B cell (primary cell): ENCODE measurements at regions not wholly inside any gene's neighbourhood (a gene's known extent, or its start where the extent isn't known, plus 50 kb on each side); places are given as distances from the start of the nearest gene placed in this dataset.

ENCODE experiments used
- ATAC-seq: fragments of 200-7000 bp; cut with Tn5 transposase; one replicate; pipeline ENCODE4 v1.10.0; 2021; ENCODE audit warnings: low read depth, mild to moderate bottlenecking, moderate number of reproducible peaks, moderate library complexity
- CTCF ChIA-PET: fragments of 350-600 bp; sonication (Branson Sonifier 250); formaldehyde crosslinking; loops from one replicate; lab custom pipeline; 2021; ENCODE audit warnings: antibody characterized with exemption, inconsistent platforms; lab: Charles Lee
- POLR2A ChIA-PET: fragments of 350-600 bp; sonication (Branson Sonifier 250); formaldehyde crosslinking; loops from one replicate; lab custom pipeline; 2021; ENCODE audit warnings: antibody characterized with exemption; lab: Charles Lee
- DNase-seq: peaks from one replicate; pipeline ENCODE4 v3.0.0; 2013
- H2AFZ ChIP-seq: 2 replicates; pipeline ENCODE4 v1.6.1; 2012; ENCODE audit warnings: mild to moderate bottlenecking, low read depth, low read length; ENCODE audit not compliant: insufficient read depth, poor library complexity, severe bottlenecking
- H3K27ac ChIP-seq, 2 donors: 1 replicate in 1 of 2; 2 replicates in 1 of 2; pipeline ENCODE4 v1.5.1; 2012 to 2013; ENCODE audit warnings: low read length in 2 of 2, mild to moderate bottlenecking in 2 of 2, moderate library complexity in 1 of 2
- H3K27me3 ChIP-seq, 4 experiments: fragments of 200-600 bp in 1 of 4; sonication (generic) in 1 of 4; replicated peaks in 1 of 4; 1 replicate in 2 of 4; 2 replicates in 2 of 4; pipeline versions ENCODE4 v1.6.1 to v1.7.0; 2013 to 2016; ENCODE audit warnings: low read length in 3 of 4, mild to moderate bottlenecking in 2 of 4, mixed read lengths in 1 of 4, moderate library complexity in 1 of 4; ENCODE audit not compliant: insufficient read depth in 4 of 4, control insufficient read depth in 3 of 4; ENCODE audit errors: control extremely low read depth in 1 of 4
- H3K36me3 ChIP-seq, 2 experiments: replicated peaks in 1 of 2; 1 replicate in 1 of 2; 2 replicates in 1 of 2; pipeline versions ENCODE4 v1.6.1 to v1.7.1; 2013; ENCODE audit warnings: low read length in 1 of 2; ENCODE audit not compliant: insufficient read depth in 2 of 2, control insufficient read depth in 1 of 2; ENCODE audit errors: control extremely low read depth in 1 of 2, extremely low read depth in 1 of 2
- H3K4me1 ChIP-seq, 2 donors: fragments of 200-600 bp in 1 of 2; sonication (generic) in 1 of 2; 1 replicate in 1 of 2; 2 replicates in 1 of 2; pipeline versions ENCODE4 v1.5.1 to v1.6.1; 2013 to 2017; ENCODE audit warnings: low read length in 2 of 2; ENCODE audit not compliant: control insufficient read depth in 2 of 2, insufficient read depth in 2 of 2
- H3K4me2 ChIP-seq: replicated peaks from 2 replicates; pipeline ENCODE3; 2012; ENCODE audit warnings: mild to moderate bottlenecking, low read depth, low read length; ENCODE audit not compliant: poor library complexity, severe bottlenecking
- H3K4me3 ChIP-seq, 5 experiments: fragments of 200-600 bp in 1 of 5; sonication (generic) in 1 of 5; 1 replicate in 3 of 5; 2 replicates in 2 of 5; pipeline versions ENCODE4 v1.5.1 to v1.7.0; 2011 to 2016; ENCODE audit warnings: low read length in 4 of 5, mild to moderate bottlenecking in 4 of 5, low read depth in 2 of 5, control low read depth in 1 of 5, moderate library complexity in 1 of 5; ENCODE audit not compliant: insufficient read depth in 1 of 5; ENCODE audit errors: control extremely low read depth in 1 of 5, extremely low read depth in 1 of 5
- H3K79me2 ChIP-seq: fragments of 200-600 bp; sonication (generic); one replicate; pipeline ENCODE4 v1.6.0; 2016; ENCODE audit warnings: low read length; ENCODE audit not compliant: control insufficient read depth, insufficient read depth
- H3K9ac ChIP-seq: fragments of 200-600 bp; sonication (generic); 2 replicates; pipeline ENCODE4 v1.6.1; 2017; ENCODE audit warnings: mild to moderate bottlenecking, low read length, moderate library complexity
- H3K9me3 ChIP-seq, 3 donors: one replicate each; pipeline versions ENCODE4 v1.6.1 to v1.7.1; 2013; ENCODE audit warnings: low read length in 2 of 3; ENCODE audit not compliant: control insufficient read depth in 2 of 3, insufficient read depth in 1 of 3; ENCODE audit errors: control extremely low read depth in 1 of 3
- H4K20me1 ChIP-seq: 2 replicates; pipeline ENCODE4 v1.6.0; 2012; ENCODE audit warnings: mild to moderate bottlenecking, low read length; ENCODE audit not compliant: insufficient read depth, control insufficient read depth, poor library complexity, severe bottlenecking
- H3K27ac Mint-ChIP-seq: one replicate; pipeline ENCODE4 v1.8.0; 2021; ENCODE audit warnings: mixed read lengths
- H3K27me3 Mint-ChIP-seq: one replicate; pipeline ENCODE4 v1.8.0; 2021; ENCODE audit warnings: mixed read lengths
- H3K4me1 Mint-ChIP-seq: one replicate; pipeline ENCODE4 v1.8.0; 2021; ENCODE audit warnings: mixed read lengths
- H3K4me3 Mint-ChIP-seq: one replicate; pipeline ENCODE4 v1.8.0; 2021; ENCODE audit warnings: mixed read lengths
- H3K9me3 Mint-ChIP-seq: one replicate; pipeline ENCODE4 v1.8.0; 2022; ENCODE audit warnings: mixed read lengths; ENCODE audit not compliant: insufficient read depth
- CTCF ChIP-seq: fragments of 200-600 bp; IDR thresholded peaks from one replicate; pipeline ENCODE4 v1.8.0; 2022; ENCODE audit warnings: antibody characterized with exemption, mild to moderate bottlenecking
- EZH2 ChIP-seq: IDR thresholded peaks from 2 replicates; pipeline ENCODE4 v1.6.1; 2012; ENCODE audit warnings: borderline replicate concordance, low read depth, mild to moderate bottlenecking, moderate library complexity, low read length; ENCODE audit not compliant: insufficient read depth, poor library complexity, severe bottlenecking
- WGBS: methylation state at CpG from one replicate; pipeline ENCODE4 v1.1.5; 2013; ENCODE audit warnings: missing lambda C conversion rate; ENCODE audit not compliant: insufficient coverage; 5-methylcytosine and 5-hydroxymethylcytosine counted together
- intact Hi-C: fragments of 100-400 bp; cut with micrococcal nuclease; formaldehyde crosslinking; loops from one replicate; pipeline ENCODE4 v1.10.0; 2022

- intact Hi-C loops = no loop called here
- POLR2A ChIA-PET = no interaction called here
Observed at GRCh38 chr7:18408868-18409267, 86.7 kb upstream of the HDAC9 start.

GRCh38 chr7:18413447-18413846 lies 82.1 kb upstream of the HDAC9 start:
- peaks cover 52% of the 10 kb centered on the region for H3K79me2 ChIP-seq
- TF ChIP-seq CTCF (no peak), EZH2 (no peak)
- Mint-ChIP-seq H3K9me3 (no peaks in the 10 kb centered on the region), H3K27ac (no peak overlapping the region), H3K4me1 (no peaks in the 10 kb centered on the region), H3K4me3 (no peak overlapping the region), H3K27me3 (no peaks in the 10 kb centered on the region)
- H3K9ac ChIP-seq = no peak overlapping the region
- ATAC-seq (no peak), DNase-seq (no peak)
- ChIA-PET CTCF (interaction anchor here (0.6 kb wide), 1 partner anchor 253 kb away, joined by 3 read pairs; no protein-coding TSS in a partner anchor), POLR2A (no interaction called here)
- H2AFZ ChIP-seq = no peak overlapping the region
- no peak overlapping the region for H3K4me2 ChIP-seq
- H3K4me3 ChIP-seq = no peak overlapping the region
- H3K27ac ChIP-seq = no peak overlapping the region
- peaks cover 0 to 4% of the 10 kb centered on the region in 2 experiments for H3K36me3 ChIP-seq
- H4K20me1 ChIP-seq = peaks cover 9% of the 10 kb centered on the region
- no peaks in the 10 kb centered on the region for H3K9me3 ChIP-seq
- intact Hi-C loops = no loop called here
- WGBS = no CpG with 5 or more reads among the region's 1 CpG
- no peaks in the 10 kb centered on the region for H3K4me1 ChIP-seq
- no peaks in the 10 kb centered on the region for H3K27me3 ChIP-seq

More at GRCh38 chr7:18408868-18409267, 86.7 kb upstream of the HDAC9 start:
- Histone ChIP-seq H2AFZ (no peak overlapping the region), H3K4me3 (no peak overlapping the region), H3K27ac (no peak overlapping the region), H3K27me3 (no peaks in the 10 kb centered on the region), H3K36me3 (peaks cover 3 to 4% of the 10 kb centered on the region in 2 experiments), H3K9me3 (no peaks in the 10 kb centered on the region), H3K9ac (no peak overlapping the region), H4K20me1 (peaks cover 3% of the 10 kb centered on the region), H3K4me1 (peaks cover 5 to 10% of the 10 kb centered on the region in 2 donors), H3K4me2 (no peak overlapping the region), H3K79me2 (peaks cover 43% of the 10 kb centered on the region)
- Mint-ChIP-seq H3K4me3 (no peak overlapping the region), H3K27me3 (no peaks in the 10 kb centered on the region), H3K4me1 (peaks cover 15% of the 10 kb centered on the region), H3K27ac (no peak overlapping the region), H3K9me3 (no peaks in the 10 kb centered on the region)
- 100% methylated on average over 1 of the region's 4 CpGs for WGBS
- ATAC-seq (no peak), DNase-seq (no peak)
- CTCF ChIA-PET = interaction anchor here (1.3 to 1.9 kb wide), 2 partner anchors 10 to 24 kb away, joined by 3 to 6 read pairs; no protein-coding TSS in a partner anchor
- TF ChIP-seq EZH2 (no peak), CTCF (no peak)
